ENCODE measurements at regions not wholly inside any gene's neighbourhood (a gene's known extent, or its start where the extent isn't known, plus 50 kb on each side); places are given as distances from the start of the nearest gene placed in this dataset.
"Not testable (repeated sequence)": the region's sequence is repeated elsewhere in the genome, so short reads cannot be mapped to it uniquely, and the experiment has no call there.

DNA sequence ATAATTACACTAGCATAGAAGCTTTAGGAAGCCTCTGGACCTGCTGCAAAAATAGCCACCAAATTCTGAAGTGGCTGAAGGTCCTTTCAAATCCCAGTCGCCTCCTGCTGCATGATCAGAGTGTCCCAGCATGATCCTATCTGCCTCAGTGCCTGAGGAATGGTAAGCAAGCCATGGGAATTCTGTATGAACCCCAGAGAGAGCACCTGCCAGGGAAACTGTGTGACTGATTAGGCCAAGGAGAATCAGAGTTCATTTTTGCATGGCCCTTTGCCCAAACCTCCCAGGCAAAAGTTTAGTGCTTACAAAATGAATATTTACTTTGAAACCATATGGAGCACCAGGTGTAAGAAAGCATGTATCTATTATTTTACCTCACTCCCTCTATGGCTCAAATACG, 221.4 kb downstream of the ARL4C start:
- no peak for DNase-seq (ENCODE audit: low read depth)

- DNase-seq (ENCODE audit: low read depth): no peak
Observed at GRCh38 chr2:234273887-234274584, 222.8 kb downstream of the ARL4C start.

- DNase-seq (ENCODE audit: low read depth): no peak
Observed at GRCh38 chr2:234272069-234272850, 221.8 kb downstream of the SPP2 start.

DNA sequence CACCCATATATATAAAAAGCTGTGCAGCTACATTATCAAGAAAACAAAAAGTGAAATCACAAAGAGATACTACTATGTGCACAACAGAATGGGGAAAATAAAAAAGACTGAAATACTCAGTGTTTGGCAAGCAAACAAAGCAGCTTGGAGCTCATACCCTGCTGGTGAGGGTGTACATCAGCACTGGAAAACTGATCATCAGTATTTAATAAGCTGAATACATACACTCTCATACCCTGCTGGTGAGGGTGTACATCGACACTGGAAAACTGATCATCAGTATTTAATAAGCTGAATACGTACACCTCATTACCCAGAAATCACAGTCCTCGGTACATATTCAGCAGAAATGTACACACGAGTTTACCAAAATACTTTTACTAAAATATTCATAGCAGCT, 220.8 kb downstream of the SPP2 start:
- no peak for DNase-seq (ENCODE audit: low read depth)

DNA sequence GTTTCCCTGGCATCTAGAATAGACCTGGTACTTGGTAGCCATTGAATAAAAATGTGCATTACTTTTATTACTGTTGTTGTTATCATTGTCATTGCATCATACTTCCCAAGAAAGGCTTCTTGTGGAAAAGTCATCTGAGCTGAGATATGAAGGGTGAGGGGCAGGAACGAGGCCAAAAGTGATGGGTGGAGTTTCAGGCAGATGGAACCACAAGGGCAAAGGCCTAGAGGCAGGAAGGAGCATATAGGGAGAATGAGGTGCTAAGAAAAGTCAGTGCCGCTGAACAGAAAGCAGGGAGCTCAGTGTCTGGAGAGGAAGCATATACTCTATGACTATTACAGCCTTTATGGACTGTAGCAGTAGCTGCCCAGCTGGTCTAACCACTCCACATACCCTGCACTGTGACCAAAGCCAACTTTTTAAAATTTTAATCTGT, 219.3 kb downstream of the SPP2 start:
- DNase-seq (ENCODE audit: low read depth): no peak

GRCh38 chr2:234267534-234267933, 217.0 kb downstream of the SPP2 start:
- DNase-seq (ENCODE audit: low read depth): no peak

GRCh38 chr2:234266952-234267351, 216.4 kb downstream of the SPP2 start:
- no peak for DNase-seq (ENCODE audit: low read depth)

DNA sequence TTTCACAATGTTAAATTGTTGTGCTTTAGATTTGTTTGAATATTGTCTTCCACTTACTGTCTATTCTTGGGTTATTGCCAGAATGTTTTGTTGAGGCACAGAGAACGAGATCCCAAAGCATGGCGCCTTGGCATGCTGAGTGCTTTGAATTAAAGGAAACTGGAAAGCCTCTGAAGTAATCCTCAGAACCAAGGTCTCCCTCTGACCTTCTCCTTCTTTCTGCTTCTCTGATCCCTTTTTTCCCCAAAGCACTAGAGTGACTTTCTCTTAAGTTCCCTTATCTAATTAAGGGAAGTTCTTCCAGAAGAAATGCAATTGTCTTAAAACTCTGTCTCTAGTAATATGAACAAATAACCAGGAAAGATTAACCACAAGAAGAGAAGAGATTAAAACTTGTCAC, 214.7 kb downstream of the SPP2 start:
- DNase-seq (ENCODE audit: low read depth): no peak

- DNase-seq (ENCODE audit: low read depth): no peak
Observed at GRCh38 chr2:234261736-234262135, 211.2 kb downstream of the SPP2 start.

DNA sequence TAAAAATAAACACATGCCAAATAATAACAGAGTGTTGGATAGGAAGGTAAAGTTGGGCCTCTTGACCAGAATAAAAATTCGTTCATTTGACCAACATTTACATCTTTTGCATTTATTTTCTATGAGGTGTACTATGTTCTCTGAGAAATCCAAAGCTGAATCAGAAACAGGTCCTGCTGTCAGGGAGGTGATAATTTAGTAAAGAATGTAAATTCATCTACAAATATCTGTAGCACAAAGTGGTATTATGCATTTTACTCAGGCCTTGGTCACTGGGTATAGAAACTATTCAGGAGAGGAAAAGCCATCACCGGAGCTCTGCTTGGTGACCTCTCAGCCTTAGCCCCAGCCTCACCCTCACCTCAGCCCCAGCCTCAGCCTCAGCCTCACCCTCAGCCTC, 208.9 kb downstream of the SPP2 start:
- DNase-seq (ENCODE audit: low read depth): no peak

DNA sequence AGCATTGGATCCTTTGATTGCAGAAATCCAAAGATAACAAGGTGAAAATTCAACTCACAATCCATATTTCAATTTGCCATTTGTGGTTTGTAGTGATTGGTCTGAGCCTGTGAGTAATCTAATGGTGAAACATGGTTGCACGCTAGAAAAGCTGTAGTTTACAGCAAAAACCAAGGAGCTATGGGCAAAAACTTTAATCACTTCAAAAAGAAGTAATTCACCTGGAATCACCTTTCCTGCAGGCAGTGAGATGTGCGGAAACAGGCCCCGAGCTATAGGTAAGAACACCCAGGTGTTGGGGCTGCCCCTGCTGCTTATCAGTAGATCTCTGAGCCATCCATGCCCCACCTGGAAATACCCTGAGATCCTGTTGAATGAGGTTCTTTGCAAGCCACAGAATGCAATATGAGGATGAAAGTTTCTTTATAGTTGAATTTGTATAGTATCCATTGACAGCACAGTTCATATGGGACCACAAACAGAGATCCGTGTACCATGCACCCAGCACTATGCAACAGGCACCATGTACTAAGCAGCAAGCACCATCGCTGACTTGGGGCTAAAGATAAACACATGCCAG, 208.2 kb downstream of the SPP2 start:
- DNase-seq (ENCODE audit: low read depth): no peak

GRCh38 chr2:234257859-234258561, 207.5 kb downstream of the SPP2 start:
- DNase-seq (ENCODE audit: low read depth): no peak

DNA sequence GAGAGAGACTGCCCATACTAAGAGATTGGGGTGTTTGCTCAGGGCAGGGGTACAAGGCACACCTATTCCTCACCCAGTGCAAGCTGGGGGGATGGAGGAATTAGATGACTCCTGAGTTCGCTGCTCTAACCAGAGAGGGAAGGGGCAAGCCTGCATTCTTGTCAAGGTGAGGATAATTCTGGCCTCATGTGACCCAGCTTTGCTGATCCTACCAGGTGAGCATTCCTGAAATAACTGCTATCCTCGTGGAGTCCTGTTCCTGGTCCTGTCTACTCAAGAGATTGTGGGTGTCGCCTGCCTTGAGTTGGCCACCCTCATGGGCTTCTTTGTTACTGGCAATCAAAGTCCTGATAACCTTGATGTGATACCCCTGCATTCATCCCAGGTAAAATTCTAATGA, 206.0 kb downstream of the SPP2 start:
- no peak for DNase-seq (ENCODE audit: low read depth)

GRCh38 chr2:234254783-234255521, 204.4 kb downstream of the SPP2 start:
- DNase-seq (ENCODE audit: low read depth): no peak

DNA sequence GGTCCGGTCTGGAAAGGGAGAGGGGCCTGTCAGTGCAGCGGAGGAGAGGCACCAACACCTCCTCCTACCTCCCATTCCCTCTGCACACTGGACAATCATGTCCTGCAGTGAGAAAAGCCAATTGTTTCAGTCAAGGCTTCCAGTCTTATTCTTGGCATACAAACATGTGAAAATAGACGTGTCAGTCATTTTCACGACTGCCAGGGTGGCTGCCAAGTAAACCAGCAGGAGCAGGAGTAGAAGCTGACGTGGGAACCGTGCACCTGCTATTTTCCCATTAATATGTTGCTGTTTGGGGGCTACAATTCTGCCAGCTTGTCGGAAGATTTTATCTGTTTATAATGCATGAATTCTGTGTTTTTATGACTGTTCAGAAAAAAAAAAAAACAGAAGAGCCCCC, 202.3 kb downstream of the SPP2 start:
- DNase-seq (ENCODE audit: low read depth): no peak

DNA sequence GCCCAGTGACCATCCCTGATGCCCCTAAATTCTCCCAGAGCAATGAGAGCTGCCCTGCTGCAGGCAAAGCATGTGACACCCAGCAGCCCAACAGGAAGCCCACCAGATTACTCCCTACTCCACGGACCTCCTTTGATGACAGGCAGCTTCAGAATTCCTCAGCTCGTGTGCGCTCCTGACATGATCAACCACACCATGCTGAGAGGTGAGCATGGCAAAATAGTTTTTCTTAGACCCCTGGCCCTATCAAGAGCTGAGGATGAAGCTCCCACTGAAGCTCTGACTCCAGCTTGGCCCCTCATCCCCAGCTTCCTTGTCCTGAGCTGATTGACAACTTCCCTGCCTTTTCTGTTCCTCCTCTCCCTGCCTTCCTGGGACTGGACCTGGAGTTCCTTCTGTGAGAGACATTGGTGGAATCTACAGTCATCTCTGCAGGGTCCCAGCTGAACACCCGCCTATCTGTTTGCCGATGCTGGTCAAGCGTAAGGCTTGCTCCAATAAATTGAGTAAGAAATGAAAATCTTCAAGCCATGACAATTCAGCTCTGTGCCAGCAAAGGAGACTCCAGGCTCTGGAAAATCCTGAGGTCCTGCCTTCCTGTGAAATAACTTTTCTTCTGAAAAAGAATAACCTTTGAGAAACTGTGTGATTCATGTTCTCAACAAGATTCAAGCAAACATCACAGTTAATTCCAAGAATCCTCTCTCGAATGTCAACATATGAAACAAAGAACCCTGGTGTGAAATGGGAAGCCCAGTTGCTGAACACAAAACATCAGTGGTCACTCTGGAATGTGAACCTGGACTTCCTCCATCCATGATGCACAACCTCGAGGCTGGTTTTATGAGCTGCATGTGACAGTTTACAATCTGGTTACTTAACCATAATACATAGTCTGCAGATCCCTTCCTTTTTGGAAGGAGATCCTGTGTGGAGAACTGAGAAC, 201.1 kb downstream of the SPP2 start:
- DNase-seq (ENCODE audit: low read depth): no peak

DNA sequence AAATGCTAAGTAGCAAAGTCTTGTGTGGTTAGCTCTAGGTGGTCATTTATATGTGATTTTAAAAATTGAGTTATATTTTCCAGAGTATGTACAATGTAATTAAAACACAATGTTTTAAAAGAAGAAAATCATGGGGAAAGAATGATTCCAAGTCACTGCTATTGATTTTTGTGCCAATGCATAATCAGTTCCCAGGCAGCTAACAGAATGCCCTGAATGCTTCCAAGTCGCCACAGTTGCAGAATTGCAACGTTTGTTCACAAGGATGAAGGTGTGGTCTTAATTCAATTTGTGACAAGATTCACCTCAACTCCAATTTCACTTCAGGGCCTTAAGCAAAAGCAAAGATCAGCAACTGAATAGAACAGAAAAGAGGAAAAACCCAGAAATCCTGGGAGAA, 200.4 kb downstream of the SPP2 start:
- no peak for DNase-seq (ENCODE audit: low read depth)

GRCh38 chr2:234249873-234250272, 199.4 kb downstream of the SPP2 start:
- no peak for DNase-seq (ENCODE audit: low read depth)

- no peak for DNase-seq (ENCODE audit: low read depth)
Observed at GRCh38 chr2:234249034-234249735, 198.7 kb downstream of the SPP2 start.

DNA sequence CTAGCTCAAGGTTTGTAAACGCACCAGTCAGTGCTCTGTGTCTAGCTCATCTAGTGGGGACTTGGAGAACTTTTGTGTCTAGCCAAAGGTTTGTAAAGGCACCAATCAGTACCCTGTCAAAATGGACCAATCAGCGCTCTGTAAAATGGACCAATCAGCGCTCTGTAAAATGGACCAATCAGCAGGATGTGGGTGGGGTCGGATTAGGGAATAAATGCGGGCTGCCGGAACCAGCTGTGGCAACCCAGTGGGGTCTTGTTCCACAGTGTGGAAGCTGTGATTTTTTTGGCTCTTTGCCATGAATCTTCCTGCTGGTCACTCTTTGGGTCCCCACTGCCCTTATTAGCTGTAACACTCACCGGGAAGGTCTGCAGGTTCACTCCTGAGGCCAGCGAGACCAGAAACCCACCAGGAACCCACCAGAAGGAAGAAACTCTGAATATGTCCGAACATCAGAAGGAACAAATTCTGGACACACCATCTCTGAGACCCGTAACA, 197.8 kb downstream of the SPP2 start:
- not testable (repeated sequence) for DNase-seq (ENCODE audit: low read depth)
